Small intestine (tissue), 7 donors: ENCODE measurements at regions not wholly inside any gene's neighbourhood (a gene's known extent, or its start where the extent isn't known, plus 50 kb on each side); places are given as distances from the start of the nearest gene placed in this dataset.
"Not testable (repeated sequence)": the region's sequence is repeated elsewhere in the genome, so short reads cannot be mapped to it uniquely, and the experiment has no call there.

ENCODE experiments used
- DNase-seq, 2 donors: peaks; one replicate each; pipeline versions ENCODE4 v3.0.0 to v3.0.0-alpha.2; 2013
- FAIRE-seq: peaks from 2 replicates; lab custom pipeline; 2012; peaks lifted over from hg19 to GRCh38; lab: Jason Lieb, UNC
- H3K27ac ChIP-seq, 3 donors: one replicate each; pipeline ENCODE4 v1.5.1; 2013; ENCODE audit warnings: low read length in 2 of 3, mild to moderate bottlenecking in 2 of 3, control low read depth in 1 of 3, inconsistent platforms in 1 of 3, low read depth in 1 of 3, moderate library complexity in 1 of 3
- H3K27me3 ChIP-seq, 3 donors: one replicate each; pipeline ENCODE4 v1.6.1; 2013; ENCODE audit warnings: low read length in 3 of 3, inconsistent platforms in 1 of 3; ENCODE audit not compliant: control insufficient read depth in 3 of 3, insufficient read depth in 3 of 3
- H3K36me3 ChIP-seq, 3 donors: one replicate each; pipeline ENCODE4 v1.6.1; 2013; ENCODE audit warnings: low read length in 3 of 3, inconsistent platforms in 1 of 3, low read depth in 1 of 3, mild to moderate bottlenecking in 1 of 3, moderate library complexity in 1 of 3; ENCODE audit not compliant: control insufficient read depth in 3 of 3, insufficient read depth in 2 of 3
- H3K4me1 ChIP-seq, 3 donors: one replicate each; pipeline ENCODE4 v1.6.1; 2013; ENCODE audit warnings: low read length in 2 of 3, inconsistent platforms in 1 of 3, low read depth in 1 of 3, mild to moderate bottlenecking in 1 of 3, moderate library complexity in 1 of 3; ENCODE audit not compliant: control insufficient read depth in 3 of 3, insufficient read depth in 2 of 3
- H3K4me3 ChIP-seq, 3 donors: one replicate each; pipeline ENCODE4 v1.5.1; 2013; ENCODE audit warnings: low read length in 3 of 3, control low read depth in 1 of 3, inconsistent platforms in 1 of 3, low read depth in 1 of 3, mild to moderate bottlenecking in 1 of 3, moderate library complexity in 1 of 3
- H3K9me3 ChIP-seq, 2 donors: one replicate each; pipeline ENCODE4 v1.6.1; 2013; ENCODE audit warnings: low read depth in 1 of 2, low read length in 1 of 2; ENCODE audit not compliant: control insufficient read depth in 2 of 2, insufficient read depth in 1 of 2
- WGBS, 3 donors: extraction: QIAGEN DNeasy Blood & Tissue Kit; methylation state at CpG; one replicate each; pipeline ENCODE4 v1.1.7; 2013; 5-methylcytosine and 5-hydroxymethylcytosine counted together
- donor health status: healthy with polysubstance abuse.
- donor health status: control.
- donor health status: control.
- donor health status: Bipolar disorder and iron deficiency.
- donor health status: healthy.

DNA sequence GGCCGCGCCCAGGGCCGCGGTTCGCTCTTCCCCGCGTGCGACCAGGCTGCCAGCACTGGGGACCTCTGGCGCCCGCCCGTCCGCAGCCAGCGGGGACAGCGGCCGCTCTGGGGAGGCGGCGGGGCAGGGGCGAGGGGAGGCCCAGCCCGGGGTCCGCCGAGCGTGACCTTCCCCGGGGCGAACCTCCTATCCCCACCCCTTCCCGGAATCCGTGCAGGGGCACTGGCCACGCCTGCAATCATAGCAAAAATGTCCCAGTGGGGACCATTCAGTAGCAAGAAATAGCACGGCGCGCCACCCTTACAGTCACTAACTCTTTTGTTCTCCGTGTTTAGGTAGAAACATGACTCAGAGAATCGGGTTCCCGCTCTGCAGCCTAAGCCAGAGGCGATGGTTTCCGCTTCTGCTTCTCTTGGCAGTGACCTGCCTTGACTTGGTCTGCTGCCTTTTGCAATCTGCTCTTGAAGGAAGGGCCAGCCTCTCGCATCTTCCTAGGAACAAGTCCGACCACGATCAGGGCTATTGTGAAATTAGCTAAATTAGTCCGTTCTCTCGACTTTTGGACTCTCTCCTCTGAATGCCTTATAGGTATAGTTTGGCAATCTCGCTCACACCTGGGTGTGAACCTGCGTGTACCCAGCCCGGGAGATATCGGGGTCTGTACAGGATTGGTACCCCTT lies 79.3 kb upstream of the ACBD5 start:
- no peaks in the 10 kb centered on the region for H3K4me1 ChIP-seq
- H3K27ac ChIP-seq = peak overlapping the region in 1 of 3 donors; percentile 34
- WGBS, 3 donors = 4 to 31% (median 15%) methylated on average over 44 of the region's 44 CpGs
- peak overlapping the region in 2 of 3 donors; percentile 13 to 42 for H3K4me3 ChIP-seq
- no peaks in the 10 kb centered on the region for H3K36me3 ChIP-seq
- DNase-seq (peak; percentile 44 to 77), FAIRE-seq (no peak)
- peaks cover 0 to 4% (median 0%) of the 10 kb centered on the region in 3 donors for H3K27me3 ChIP-seq
- H3K9me3 ChIP-seq = no peaks in the 10 kb centered on the region

DNA sequence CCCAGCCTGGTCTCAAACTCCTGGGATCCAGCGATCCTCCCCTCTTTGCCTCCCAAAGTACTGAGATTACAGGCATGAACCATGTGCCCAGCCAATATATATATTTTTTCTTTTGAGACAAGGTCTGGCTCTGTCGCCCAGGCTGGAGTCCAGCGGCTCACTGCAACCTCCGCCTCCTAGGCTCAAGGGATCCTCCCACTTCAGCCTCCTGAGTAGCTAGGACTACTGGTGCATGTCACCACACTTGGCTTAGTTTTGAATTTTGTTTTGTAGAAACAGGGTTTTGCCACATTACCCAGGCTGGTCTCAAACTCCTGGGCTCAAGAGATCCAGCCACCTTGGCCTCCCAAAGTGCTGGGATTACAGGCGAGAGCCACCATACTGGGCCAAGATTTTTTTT lies 78.5 kb upstream of the ACBD5 start:
- H3K27me3 ChIP-seq, DNase-seq, H3K36me3 ChIP-seq, H3K4me3 ChIP-seq, H3K9me3 ChIP-seq, H3K4me1 ChIP-seq, H3K27ac ChIP-seq, FAIRE-seq: not testable (repeated sequence)
- 89 to 93% (median 91%) methylated on average over 5 of the region's 5 CpGs for WGBS, 3 donors

DNA sequence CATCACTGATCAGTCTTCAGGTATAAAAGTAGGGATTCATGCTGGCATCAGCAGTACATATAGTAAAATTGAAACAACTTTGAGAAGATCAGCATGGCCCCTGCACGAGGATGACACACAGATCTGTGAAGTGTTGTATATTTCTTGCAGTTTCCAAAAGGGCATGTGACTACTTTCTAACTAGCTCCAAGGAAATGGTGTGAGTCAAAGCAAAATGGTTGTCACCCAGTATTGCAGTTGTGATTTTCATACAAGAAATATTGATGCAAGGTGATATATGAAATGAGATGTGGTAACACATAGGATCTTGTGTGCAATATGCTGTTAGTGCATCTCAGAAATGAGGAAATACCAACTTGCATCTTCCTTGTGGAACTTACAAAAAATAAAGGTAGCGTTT lies 74.5 kb upstream of the ACBD5 start:
- not testable (repeated sequence) for H3K4me1 ChIP-seq, H3K27me3 ChIP-seq, FAIRE-seq, DNase-seq, H3K4me3 ChIP-seq, H3K36me3 ChIP-seq, H3K9me3 ChIP-seq, H3K27ac ChIP-seq
- 65 to 79% (median 72%) methylated on average over 2 of the region's 2 CpGs for WGBS, 3 donors

DNA sequence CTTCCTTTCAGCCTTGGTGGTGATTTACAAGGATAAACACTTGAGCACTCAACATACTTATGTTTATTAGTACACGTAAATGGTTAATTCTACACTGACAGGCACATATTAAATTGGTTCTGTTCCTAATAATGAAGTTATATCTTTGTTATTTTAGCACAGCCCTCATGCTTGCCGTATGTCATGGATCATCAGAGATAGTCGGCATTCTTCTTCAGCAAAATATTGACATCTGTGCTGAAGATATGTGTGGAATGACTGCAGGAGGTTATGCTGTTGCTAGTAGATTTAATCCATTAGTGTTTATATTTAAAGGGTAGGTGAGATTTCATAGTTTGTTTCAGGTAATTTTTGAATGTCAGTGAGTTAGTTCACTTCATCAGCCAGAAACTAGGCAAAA lies 73.0 kb upstream of the ACBD5 start:
- H3K4me3 ChIP-seq, FAIRE-seq, H3K4me1 ChIP-seq, H3K36me3 ChIP-seq, H3K9me3 ChIP-seq, H3K27me3 ChIP-seq, DNase-seq, H3K27ac ChIP-seq: not testable (repeated sequence)
- 66 to 77% (median 77%) methylated on average over 3 of the region's 3 CpGs for WGBS, 3 donors

DNA sequence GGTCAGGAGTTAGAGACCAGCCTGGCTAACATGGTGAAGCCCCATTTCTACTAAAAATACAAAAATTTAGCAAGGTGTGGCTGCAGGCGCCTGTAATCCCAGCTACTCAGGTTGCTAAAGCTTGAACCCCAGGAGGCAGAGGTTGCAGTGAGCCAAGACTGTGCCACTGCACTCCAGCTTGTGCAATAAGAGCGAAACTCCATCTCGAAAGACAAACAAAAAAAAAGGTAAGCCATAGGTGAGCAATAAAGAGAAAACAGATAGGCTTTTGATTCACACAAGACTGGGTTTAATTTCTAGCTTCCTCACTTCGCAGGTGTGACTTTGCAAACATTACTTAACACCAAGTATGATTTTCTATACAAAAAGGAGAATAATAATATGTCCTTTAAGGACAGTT lies 72.3 kb upstream of the ACBD5 start:
- no peak for FAIRE-seq
- Histone ChIP-seq H3K27me3 (no peaks in the 10 kb centered on the region), H3K4me3 (no peak overlapping the region), H3K36me3 (no peaks in the 10 kb centered on the region), H3K9me3 (no peaks in the 10 kb centered on the region), H3K4me1 (no peaks in the 10 kb centered on the region), H3K27ac (no peak overlapping the region)
- DNase-seq = peak in 1 of 2 donors; percentile 32
- WGBS, 3 donors = 48 to 72% (median 57%) methylated on average over 4 of the region's 4 CpGs

DNA sequence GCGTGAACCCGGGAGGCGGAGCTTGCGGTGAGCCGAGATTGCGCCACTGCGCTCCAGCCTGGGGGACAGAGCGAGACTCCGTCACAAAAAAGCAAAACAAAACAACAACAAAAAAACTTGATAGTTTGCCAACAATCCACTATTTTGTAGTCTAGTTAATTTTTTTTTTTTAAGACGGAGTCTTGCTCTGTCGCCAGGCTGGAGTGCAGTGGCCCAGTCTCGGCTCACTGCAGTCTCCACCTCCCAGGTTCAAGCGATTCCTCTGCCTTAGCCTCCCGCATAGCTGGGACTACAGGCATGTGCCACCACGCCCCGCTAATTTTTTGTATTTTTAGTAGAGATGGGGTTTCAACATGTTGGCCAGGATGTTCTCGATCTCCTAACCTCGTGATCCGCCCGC lies 71.2 kb upstream of the ACBD5 start:
- H3K9me3 ChIP-seq, H3K36me3 ChIP-seq, H3K4me1 ChIP-seq, H3K27ac ChIP-seq, H3K4me3 ChIP-seq, FAIRE-seq, H3K27me3 ChIP-seq, DNase-seq: not testable (repeated sequence)
- WGBS, 3 donors = 93 to 97% (median 94%) methylated on average over 14 to 20 of the region's 20 CpGs

DNA sequence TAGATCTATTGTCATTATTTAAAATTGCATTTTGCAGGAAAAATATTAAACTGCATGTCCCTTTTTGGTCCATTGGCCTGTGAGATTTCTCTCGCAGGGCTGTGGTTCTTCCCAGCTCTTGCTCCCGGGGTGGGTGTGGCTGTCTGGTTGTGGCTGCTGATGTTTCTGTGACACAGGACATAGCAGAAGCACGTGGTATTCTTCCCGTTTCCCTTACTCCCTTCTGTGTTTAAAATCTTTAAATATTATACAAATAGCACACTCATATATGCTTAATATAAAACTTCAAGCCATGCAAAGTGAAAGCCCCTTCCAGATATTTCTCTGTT lies 57.9 kb upstream of the ACBD5 start:
- not testable (repeated sequence) for H3K36me3 ChIP-seq, H3K4me3 ChIP-seq, H3K27ac ChIP-seq, DNase-seq, H3K9me3 ChIP-seq, H3K27me3 ChIP-seq, H3K4me1 ChIP-seq, FAIRE-seq
- WGBS, 3 donors = 59 to 82% (median 68%) methylated on average over 4 of the region's 4 CpGs

DNA sequence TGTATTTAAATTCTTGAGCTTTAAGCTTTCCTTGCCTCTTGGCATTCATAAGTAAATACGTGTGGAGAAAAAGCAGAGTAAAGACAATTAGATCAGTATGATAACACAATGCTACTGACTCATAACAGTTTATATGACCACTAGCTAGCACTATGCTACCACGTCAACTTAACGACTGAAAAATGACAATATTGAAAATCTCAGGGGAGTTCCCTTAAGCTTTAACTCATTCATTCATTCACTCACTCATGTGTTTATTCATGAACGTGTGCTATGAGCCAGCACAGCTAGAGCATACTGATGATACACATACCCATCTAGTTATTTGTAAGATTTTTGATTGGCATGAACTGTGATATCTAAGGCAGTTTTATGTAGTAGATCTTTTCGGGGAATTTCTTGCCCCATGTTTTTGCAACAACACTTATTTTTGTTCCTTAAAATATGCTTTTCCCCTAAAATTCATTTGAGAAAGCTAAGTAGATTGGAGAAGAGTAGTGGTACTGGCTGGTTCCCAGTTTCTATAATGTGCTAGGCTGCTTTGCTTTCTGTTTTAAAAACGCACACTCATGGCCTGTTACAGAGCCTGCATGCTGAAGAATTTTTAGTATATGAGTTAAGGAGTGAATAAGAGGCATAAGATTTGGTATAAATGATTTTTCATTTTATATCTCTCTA lies 57.4 kb upstream of the ACBD5 start:
- Histone ChIP-seq H3K36me3 (no peaks in the 10 kb centered on the region), H3K4me3 (no peak overlapping the region), H3K27ac (no peak overlapping the region), H3K27me3 (no peaks in the 10 kb centered on the region), H3K4me1 (no peaks in the 10 kb centered on the region), H3K9me3 (peaks cover 0 to 4% of the 10 kb centered on the region in 2 donors)
- DNase-seq (no peak), FAIRE-seq (no peak)
- WGBS, 3 donors = 66 to 73% (median 73%) methylated on average over 6 of the region's 6 CpGs
